ENCODE measurements at regions not wholly inside any gene's neighbourhood (a gene's known extent, or its start where the extent isn't known, plus 50 kb on each side); places are given as distances from the start of the nearest gene placed in this dataset.

GRCh38 chrX:149365552-149365951, 139.6 kb downstream of the IDS start:
- TF ChIP-seq CTCF (IDR thresholded peaks at IDR 0.05), result no peak
- TF ChIP-seq POLR2A (IDR thresholded peaks at IDR 0.05), result no peak

Data from thyroid gland (tissue), 4 donors.